GM18873 (cell line): ENCODE measurements at regions not wholly inside any gene's neighbourhood (a gene's known extent, or its start where the extent isn't known, plus 50 kb on each side); places are given as distances from the start of the nearest gene placed in this dataset.

Experiments used
- ATAC-seq: cut with Tn5 transposase; IDR thresholded peaks from one replicate; pipeline ENCODE4 v1.9.1; 2021; ENCODE audit warnings: mild to moderate bottlenecking, moderate library complexity, moderate number of reproducible peaks; ENCODE audit not compliant: unreplicated experiment, low FRiP score

- no peak for ATAC-seq
These were observed 490.9 kb upstream of the JARID2 start for GRCh38 chr6:14754751-14755513.

- ATAC-seq, result no peak
These were observed 489.5 kb upstream of the JARID2 start for GRCh38 chr6:14756340-14756739.

- no peak for ATAC-seq
These were observed 488.9 kb upstream of the JARID2 start for GRCh38 chr6:14757014-14757413.

- ATAC-seq, result no peak
These were observed 488.5 kb upstream of the JARID2 start for GRCh38 chr6:14757418-14757817.

- no peak for ATAC-seq
These were observed 487.3 kb upstream of the JARID2 start for GRCh38 chr6:14758421-14759081.

- no peak for ATAC-seq
These were observed 485.7 kb upstream of the JARID2 start for GRCh38 chr6:14759976-14760672.

GRCh38 chr6:14762077-14762476 lies 483.8 kb upstream of the JARID2 start:
- ATAC-seq, result no peak

- no peak for ATAC-seq
These were observed 482.7 kb upstream of the JARID2 start for GRCh38 chr6:14763139-14763538.

GRCh38 chr6:14763616-14764015 lies 482.3 kb upstream of the JARID2 start:
- no peak for ATAC-seq

- no peak for ATAC-seq
These were observed 480.8 kb upstream of the JARID2 start for GRCh38 chr6:14765106-14765505.

GRCh38 chr6:14765721-14766390 lies 480.0 kb upstream of the JARID2 start:
- no peak for ATAC-seq

GRCh38 chr6:14766391-14766994 lies 479.4 kb upstream of the JARID2 start:
- no peak for ATAC-seq

GRCh38 chr6:14767226-14767625 lies 478.6 kb upstream of the JARID2 start:
- no peak for ATAC-seq

- ATAC-seq, result no peak
These were observed 475.8 kb upstream of the JARID2 start for GRCh38 chr6:14770040-14770439.

GRCh38 chr6:14770572-14770971 lies 475.3 kb upstream of the JARID2 start:
- ATAC-seq, result no peak

- no peak for ATAC-seq
These were observed 474.9 kb upstream of the JARID2 start for GRCh38 chr6:14771016-14771415.

GRCh38 chr6:14772188-14772587 lies 473.7 kb upstream of the JARID2 start:
- ATAC-seq, result no peak

- no peak for ATAC-seq
These were observed 470.3 kb upstream of the JARID2 start for GRCh38 chr6:14775528-14775927.

GRCh38 chr6:14776307-14776706 lies 469.6 kb upstream of the JARID2 start:
- ATAC-seq, result no peak

GRCh38 chr6:14781772-14782525 lies 463.9 kb upstream of the JARID2 start:
- ATAC-seq, result no peak
